22Rv1 (cell line): ENCODE measurements at regions not wholly inside any gene's neighbourhood (a gene's known extent, or its start where the extent isn't known, plus 50 kb on each side); places are given as distances from the start of the nearest gene placed in this dataset.

Experiments
- CTCF ChIP-seq: fragments of 450-650 bp; IDR thresholded peaks from 2 replicates; pipeline ENCODE4 v1.5.1; 2017; ENCODE audit warnings: mild to moderate bottlenecking
- ZFX ChIP-seq: fragments of 450-650 bp; IDR thresholded peaks from 2 replicates; pipeline ENCODE4 v1.6.1; 2017; ENCODE audit warnings: antibody characterized with exemption, borderline replicate concordance

- TF ChIP-seq CTCF (no peak), ZFX (no peak)
Measured at GRCh38 chr12:13368971-13369370, 172.4 kb downstream of the EMP1 start.
